Fibroblast of mammary gland (primary cell): ENCODE measurements at regions not wholly inside any gene's neighbourhood (a gene's known extent, or its start where the extent isn't known, plus 50 kb on each side); places are given as distances from the start of the nearest gene placed in this dataset.
"Not testable (repeated sequence)": the region's sequence is repeated elsewhere in the genome, so short reads cannot be mapped to it uniquely, and the experiment has no call there.

Experiments used
- DNase-seq: peaks from one replicate; pipeline ENCODE4 v3.0.0-alpha.2; 2010; ENCODE audit warnings: low read depth
- H3K4me3 ChIP-seq: 2 replicates; pipeline ENCODE4 v1.5.1; 2011; ENCODE audit warnings: low read depth, mild to moderate bottlenecking, low read length, moderate library complexity; ENCODE audit not compliant: control insufficient read depth
- TF ChIP-seq, protein P1 (sequence below): conservative IDR thresholded peaks from 2 replicates; pipeline ENCODE4 v1.5.1; 2011; ENCODE audit warnings: low read depth, low read length, inconsistent platforms; ENCODE audit not compliant: control insufficient read depth, insufficient read depth

- no peak for DNase-seq
- TF ChIP-seq, protein P1, sequence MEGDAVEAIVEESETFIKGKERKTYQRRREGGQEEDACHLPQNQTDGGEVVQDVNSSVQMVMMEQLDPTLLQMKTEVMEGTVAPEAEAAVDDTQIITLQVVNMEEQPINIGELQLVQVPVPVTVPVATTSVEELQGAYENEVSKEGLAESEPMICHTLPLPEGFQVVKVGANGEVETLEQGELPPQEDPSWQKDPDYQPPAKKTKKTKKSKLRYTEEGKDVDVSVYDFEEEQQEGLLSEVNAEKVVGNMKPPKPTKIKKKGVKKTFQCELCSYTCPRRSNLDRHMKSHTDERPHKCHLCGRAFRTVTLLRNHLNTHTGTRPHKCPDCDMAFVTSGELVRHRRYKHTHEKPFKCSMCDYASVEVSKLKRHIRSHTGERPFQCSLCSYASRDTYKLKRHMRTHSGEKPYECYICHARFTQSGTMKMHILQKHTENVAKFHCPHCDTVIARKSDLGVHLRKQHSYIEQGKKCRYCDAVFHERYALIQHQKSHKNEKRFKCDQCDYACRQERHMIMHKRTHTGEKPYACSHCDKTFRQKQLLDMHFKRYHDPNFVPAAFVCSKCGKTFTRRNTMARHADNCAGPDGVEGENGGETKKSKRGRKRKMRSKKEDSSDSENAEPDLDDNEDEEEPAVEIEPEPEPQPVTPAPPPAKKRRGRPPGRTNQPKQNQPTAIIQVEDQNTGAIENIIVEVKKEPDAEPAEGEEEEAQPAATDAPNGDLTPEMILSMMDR, result no peak
- H3K4me3 ChIP-seq, result no peak overlapping the region
These were observed 461.6 kb downstream of the PREX1 start for GRCh38 chr20:48366230-48366629.

DNA sequence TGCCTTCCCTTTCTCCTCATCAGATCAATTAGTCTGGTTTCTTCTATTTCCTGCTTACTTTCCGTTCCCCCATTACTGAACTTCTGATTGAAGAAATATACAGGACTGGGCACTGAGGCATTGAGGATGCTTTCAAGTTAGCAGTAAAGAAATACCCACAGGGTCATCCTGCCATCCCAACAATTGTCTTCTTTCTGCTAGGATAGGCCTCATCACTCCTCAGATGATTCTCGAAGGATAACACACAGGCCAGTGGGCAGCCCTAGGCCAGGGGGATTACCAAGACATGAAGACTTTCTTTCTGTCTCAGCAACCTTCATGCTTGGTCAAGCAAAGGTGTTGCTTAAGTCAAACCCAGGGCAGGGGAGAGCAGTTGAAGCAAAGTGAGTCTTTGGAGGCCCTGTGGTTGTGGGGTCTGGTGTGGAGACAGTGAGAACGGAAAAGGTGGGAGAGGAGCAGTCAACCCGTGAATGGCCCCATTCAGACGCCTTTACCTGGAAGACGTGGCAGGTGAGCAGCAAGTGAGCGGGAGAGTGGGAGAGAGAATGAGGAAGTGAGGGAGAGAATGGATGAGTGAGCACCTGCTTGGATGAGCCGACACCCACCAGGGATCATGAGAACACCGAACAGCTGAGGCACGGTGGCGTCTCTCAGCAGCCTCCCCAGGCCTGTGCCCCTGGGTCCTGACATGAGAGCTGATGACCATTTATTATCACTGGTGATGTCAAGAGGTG lies 462.9 kb downstream of the PREX1 start:
- H3K4me3 ChIP-seq, result no peak overlapping the region
- no peak for DNase-seq
- TF ChIP-seq, protein P1, result no peak

DNA sequence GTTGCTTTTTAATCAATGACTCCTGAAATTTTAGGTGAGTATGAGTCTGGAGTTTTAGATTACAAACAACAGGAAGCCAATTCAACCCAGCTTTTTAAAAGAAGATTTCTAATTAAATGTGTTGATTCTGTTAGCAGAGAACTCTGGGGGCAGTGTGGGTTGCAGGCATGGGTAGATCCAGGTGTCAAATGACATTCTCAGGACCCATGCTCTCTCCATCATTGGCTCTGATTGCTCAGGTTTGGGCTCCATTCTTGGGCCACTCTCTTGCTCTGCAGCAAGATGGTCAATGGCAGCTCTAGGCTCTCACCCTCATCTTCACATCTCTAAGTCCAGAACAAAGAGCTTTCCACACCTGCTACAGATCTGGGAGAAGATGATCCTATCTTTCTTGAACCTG lies 463.7 kb downstream of the PREX1 start:
- H3K4me3 ChIP-seq, result no peak overlapping the region
- no peak for DNase-seq
- TF ChIP-seq, protein P1, result no peak

DNA sequence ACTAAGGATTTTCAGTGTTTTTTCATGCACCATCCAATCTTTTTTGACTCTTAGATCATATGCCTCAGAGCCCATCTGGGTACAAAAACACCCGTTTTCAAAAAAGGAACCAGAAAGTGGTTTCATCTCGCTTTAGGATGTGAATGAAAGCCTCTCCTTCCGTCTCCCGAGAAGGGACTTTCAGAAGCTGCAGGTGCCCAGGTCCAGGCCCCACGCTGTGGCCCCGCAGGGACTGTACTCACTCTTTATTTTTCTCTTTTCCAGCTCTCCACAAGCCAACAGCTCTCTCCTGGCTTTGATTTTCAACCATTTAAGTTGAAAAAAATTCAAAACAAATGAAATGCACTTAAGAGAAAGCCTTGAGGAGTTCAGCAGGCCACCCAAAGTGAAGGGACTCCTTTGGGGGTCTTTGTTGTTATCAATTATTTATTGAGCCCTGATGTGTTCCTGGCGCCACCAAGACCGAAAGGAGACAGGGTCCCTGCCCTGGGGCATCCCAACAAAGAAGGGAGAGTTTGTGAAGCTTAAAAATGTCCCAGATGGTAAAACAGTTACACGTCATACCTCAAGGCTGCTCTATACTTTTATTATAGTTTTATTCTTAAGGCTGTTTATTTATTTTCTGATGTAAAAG lies 467.3 kb downstream of the PREX1 start:
- TF ChIP-seq, protein P1, result no peak
- no peak overlapping the region for H3K4me3 ChIP-seq
- no peak for DNase-seq

DNA sequence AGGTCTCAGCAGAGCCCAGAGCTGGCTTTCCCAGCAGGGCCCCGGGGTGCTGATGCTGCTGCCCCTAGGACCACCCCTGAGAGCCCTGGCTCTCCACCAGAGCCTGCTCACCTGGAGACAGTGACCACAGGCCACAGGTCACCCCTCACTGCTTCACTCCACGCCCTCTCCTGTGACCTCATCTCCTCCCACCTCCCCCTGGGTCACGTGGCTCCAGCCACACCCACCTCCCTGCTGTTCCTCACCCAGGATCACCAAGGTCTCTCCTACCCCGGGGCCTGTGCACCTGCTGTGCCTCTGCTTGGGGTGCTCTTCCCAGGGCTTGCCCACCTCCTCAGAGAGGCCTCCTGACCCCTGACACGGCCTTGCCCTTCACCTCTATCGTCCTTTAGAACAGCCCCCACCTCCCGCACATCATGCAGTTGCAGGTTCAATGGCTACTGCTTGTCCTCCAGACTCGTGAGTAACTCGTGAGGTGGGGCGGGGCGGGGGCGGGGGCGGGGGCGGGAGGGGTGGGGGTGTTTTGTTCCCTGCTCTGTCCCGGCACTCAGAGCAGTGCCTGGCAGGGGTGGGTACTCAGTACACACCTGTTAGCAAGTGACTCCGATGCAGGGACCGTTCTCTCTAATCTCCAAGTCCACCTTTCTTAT lies 468.0 kb downstream of the PREX1 start:
- TF ChIP-seq, protein P1, result no peak
- DNase-seq, result no peak
- no peak overlapping the region for H3K4me3 ChIP-seq

DNA sequence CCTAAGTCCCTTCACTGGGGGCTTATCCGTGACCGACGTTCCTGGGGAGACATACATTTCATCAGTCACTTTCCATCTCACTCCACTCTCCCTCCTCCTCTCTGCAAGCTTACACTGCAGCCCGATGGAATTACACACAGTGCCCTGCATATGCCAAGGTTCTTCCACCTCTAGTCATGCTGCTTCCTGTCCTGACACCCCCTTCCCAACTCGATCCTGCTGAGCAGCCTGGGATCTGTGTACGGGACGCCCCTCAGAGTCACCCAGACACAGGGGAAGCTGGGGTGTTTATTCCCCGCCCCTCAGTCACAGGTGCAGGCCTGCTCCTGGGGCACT lies 468.8 kb downstream of the PREX1 start:
- H3K4me3 ChIP-seq, DNase-seq: not testable (repeated sequence)
